ENCODE measurements at regions not wholly inside any gene's neighbourhood (a gene's known extent, or its start where the extent isn't known, plus 50 kb on each side); places are given as distances from the start of the nearest gene placed in this dataset.
"Not testable (repeated sequence)": the region's sequence is repeated elsewhere in the genome, so short reads cannot be mapped to it uniquely, and the experiment has no call there.

DNA sequence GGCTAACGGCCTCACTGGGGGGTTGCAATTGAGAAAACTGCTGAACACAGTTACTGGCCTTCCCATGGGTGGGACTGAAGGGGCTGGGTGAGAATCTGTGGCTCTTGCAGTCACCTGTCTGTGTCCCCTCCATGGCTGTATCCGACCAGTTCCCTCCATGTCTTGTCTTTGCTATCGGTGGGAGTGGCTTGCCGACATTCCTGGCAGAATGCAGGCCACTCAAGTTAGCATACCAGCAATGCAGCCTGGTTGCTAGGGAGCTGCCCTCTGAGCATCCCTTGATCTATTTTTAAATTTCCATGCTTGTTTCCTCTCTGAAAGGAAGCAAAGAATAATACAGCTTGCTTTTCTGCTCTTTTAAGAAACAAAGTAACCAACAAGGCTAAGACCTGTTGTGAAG is 1509.7 kb upstream of the WWC1 start:
- Histone ChIP-seq H3K27ac (ENCODE audit: low read length) (no peak overlapping the region), H3K9ac (ENCODE audit: low read length in 2 of 2) (no peak overlapping the region), H3K36me3 (ENCODE audit: control insufficient read depth in 2 of 2, insufficient read depth in 2 of 2, low read length in 2 of 2) (no peaks in the 10 kb centered on the region), H3K4me3 (ENCODE audit: low read length in 2 of 2) (no peak overlapping the region), H3K27me3 (ENCODE audit: control insufficient read depth in 1 of 2, insufficient read depth in 2 of 2, low read length in 2 of 2) (no peaks in the 10 kb centered on the region), H3K9me3 (ENCODE audit: control insufficient read depth in 2 of 2, low read length in 2 of 2) (no peaks in the 10 kb centered on the region), H3K4me1 (ENCODE audit: control insufficient read depth, insufficient read depth, low read length) (peaks cover 4% of the 10 kb centered on the region)

DNA sequence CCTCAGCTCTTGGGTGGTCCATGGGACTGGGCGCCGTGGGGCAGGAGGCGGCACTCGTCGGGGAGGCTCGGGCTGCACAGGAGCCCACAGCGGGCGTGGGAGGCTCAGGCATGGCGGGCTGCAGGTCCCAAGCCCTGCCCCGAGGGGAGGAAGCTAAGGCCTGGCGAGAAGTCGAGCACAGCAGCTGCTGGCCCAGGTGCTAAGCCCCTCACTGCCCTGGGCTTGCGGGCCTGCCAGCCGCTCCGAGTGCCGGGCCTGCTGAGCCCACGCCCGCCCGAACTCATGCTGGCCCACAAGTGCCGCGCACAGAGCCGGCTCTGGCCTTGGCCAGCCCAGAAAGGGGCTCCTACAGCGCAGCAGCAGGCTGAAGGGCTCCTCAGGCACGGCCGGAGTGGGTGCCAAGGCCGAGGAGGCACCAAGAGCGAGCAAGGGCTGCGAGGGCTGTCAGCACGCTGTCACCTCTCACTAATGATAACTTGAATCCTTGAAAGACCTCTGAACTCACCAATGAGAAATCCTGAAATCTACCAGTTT is 1506.8 kb upstream of the WWC1 start:
- Histone ChIP-seq H3K27ac (ENCODE audit: low read length) (no peak overlapping the region), H3K9me3 (ENCODE audit: control insufficient read depth in 2 of 2, low read length in 2 of 2) (no peaks in the 10 kb centered on the region), H3K36me3 (ENCODE audit: control insufficient read depth in 2 of 2, insufficient read depth in 2 of 2, low read length in 2 of 2) (no peaks in the 10 kb centered on the region), H3K27me3 (ENCODE audit: control insufficient read depth in 1 of 2, insufficient read depth in 2 of 2, low read length in 2 of 2) (no peaks in the 10 kb centered on the region), H3K9ac (ENCODE audit: low read length in 2 of 2) (no peak overlapping the region), H3K4me3 (ENCODE audit: low read length in 2 of 2) (no peak overlapping the region), H3K4me1 (ENCODE audit: control insufficient read depth, insufficient read depth, low read length) (peaks cover 4% of the 10 kb centered on the region)

DNA sequence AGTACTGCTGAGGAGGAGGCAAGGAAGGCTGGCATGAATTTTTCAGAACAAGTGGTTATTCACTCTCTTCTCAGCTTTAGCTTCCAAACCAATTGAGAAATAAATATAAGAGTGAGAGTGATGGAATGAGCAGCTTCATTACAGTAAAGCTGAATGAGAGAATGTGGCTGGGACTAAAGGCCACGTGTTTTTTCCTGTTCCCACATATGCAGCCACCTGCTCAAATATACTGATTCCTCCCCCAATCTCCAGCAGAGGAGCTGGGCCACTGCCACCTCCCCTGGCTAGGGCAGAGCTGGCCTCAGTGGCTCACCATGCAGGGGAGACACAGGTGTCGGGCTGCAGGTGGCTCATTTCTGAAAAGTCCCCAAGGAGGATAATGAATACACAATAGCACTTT is 1505.3 kb upstream of the WWC1 start:
- Histone ChIP-seq H3K4me3 (ENCODE audit: low read length in 2 of 2) (no peak overlapping the region), H3K27me3 (ENCODE audit: control insufficient read depth in 1 of 2, insufficient read depth in 2 of 2, low read length in 2 of 2) (no peaks in the 10 kb centered on the region), H3K4me1 (ENCODE audit: control insufficient read depth, insufficient read depth, low read length) (peaks cover 4% of the 10 kb centered on the region), H3K9me3 (ENCODE audit: control insufficient read depth in 2 of 2, low read length in 2 of 2) (no peaks in the 10 kb centered on the region), H3K9ac (ENCODE audit: low read length in 2 of 2) (no peak overlapping the region), H3K27ac (ENCODE audit: low read length) (no peak overlapping the region), H3K36me3 (ENCODE audit: control insufficient read depth in 2 of 2, insufficient read depth in 2 of 2, low read length in 2 of 2) (no peaks in the 10 kb centered on the region)

DNA sequence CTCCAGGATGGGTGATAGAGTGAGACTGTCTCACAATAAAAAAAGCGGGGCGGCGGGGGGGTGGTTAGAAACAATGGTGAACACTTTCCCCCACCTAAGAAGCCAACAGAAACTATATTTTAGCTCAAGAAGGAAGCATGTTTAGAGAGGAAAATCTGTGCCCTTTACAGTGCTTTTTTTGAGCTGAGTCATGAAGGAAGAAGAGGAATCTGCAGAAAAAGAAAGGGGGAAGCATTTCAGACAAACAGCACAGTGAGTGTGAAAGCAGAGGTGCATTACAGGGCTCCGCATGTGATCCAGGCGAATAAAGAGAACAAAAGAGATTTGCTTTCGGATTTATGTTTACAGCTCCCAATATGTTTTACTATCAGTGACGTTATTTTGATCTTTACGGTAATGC is 1504.6 kb upstream of the WWC1 start:
- no peak overlapping the region for H3K9ac ChIP-seq (ENCODE audit: low read length in 2 of 2)
- H3K27ac ChIP-seq (ENCODE audit: low read length): no peak overlapping the region
- H3K4me3 ChIP-seq (ENCODE audit: low read length in 2 of 2): no peak overlapping the region
- H3K27me3 ChIP-seq (ENCODE audit: control insufficient read depth in 1 of 2, insufficient read depth in 2 of 2, low read length in 2 of 2): no peaks in the 10 kb centered on the region
- no peaks in the 10 kb centered on the region for H3K9me3 ChIP-seq (ENCODE audit: control insufficient read depth in 2 of 2, low read length in 2 of 2)
- peaks cover under 1% of the 10 kb centered on the region for H3K4me1 ChIP-seq (ENCODE audit: control insufficient read depth, insufficient read depth, low read length)
- H3K36me3 ChIP-seq (ENCODE audit: control insufficient read depth in 2 of 2, insufficient read depth in 2 of 2, low read length in 2 of 2): no peaks in the 10 kb centered on the region

DNA sequence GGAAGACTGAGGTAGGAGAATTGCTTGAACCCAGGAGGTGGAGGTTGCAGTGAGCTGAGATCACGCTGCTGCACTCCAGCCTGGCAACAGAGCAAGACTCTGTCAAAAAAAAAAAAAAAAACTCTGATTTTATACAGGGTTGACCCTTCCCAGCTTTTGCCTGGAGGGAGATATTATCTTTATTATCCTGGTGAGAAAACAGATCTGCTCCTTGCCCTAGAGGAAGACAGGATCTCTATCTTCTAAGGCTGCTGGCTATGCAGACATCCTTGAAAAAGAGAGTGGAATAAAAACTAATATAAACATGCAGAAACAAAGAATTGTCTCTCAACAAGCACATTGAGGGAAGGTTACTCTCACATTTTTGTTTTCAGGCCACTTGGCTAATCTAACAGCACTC is 1503.4 kb upstream of the WWC1 start:
- Histone ChIP-seq H3K27me3 (ENCODE audit: control insufficient read depth in 1 of 2, insufficient read depth in 2 of 2, low read length in 2 of 2) (no peaks in the 10 kb centered on the region), H3K4me1 (ENCODE audit: control insufficient read depth, insufficient read depth, low read length) (no peaks in the 10 kb centered on the region), H3K4me3 (ENCODE audit: low read length in 2 of 2) (no peak overlapping the region), H3K27ac (ENCODE audit: low read length) (no peak overlapping the region), H3K9ac (ENCODE audit: low read length in 2 of 2) (no peak overlapping the region), H3K9me3 (ENCODE audit: control insufficient read depth in 2 of 2, low read length in 2 of 2) (no peaks in the 10 kb centered on the region), H3K36me3 (ENCODE audit: control insufficient read depth in 2 of 2, insufficient read depth in 2 of 2, low read length in 2 of 2) (no peaks in the 10 kb centered on the region)

DNA sequence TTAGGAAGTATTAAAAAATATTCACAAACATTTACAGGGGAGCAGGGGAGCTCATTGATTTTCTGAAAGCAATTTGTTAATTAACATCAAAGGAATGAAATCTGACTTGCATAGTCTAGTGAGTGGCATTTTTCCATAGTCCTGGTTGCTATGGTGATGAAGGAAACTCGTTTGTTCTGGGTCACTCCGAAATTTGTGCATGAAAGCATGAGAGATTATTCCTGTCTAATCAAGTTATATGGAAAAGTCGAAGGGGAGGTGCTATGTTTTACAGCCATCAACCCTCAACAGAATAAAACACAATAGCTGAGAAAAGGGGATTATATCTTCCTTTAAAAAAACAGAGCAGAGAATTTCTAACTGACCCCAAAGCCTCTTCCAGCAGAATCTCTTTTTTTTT is 1495.7 kb upstream of the WWC1 start:
- H3K27ac ChIP-seq (ENCODE audit: low read length): no peak overlapping the region
- H3K9ac ChIP-seq (ENCODE audit: low read length in 2 of 2): no peak overlapping the region
- no peaks in the 10 kb centered on the region for H3K9me3 ChIP-seq (ENCODE audit: control insufficient read depth in 2 of 2, low read length in 2 of 2)
- no peaks in the 10 kb centered on the region for H3K27me3 ChIP-seq (ENCODE audit: control insufficient read depth in 1 of 2, insufficient read depth in 2 of 2, low read length in 2 of 2)
- H3K4me3 ChIP-seq (ENCODE audit: low read length in 2 of 2): no peak overlapping the region
- H3K4me1 ChIP-seq (ENCODE audit: control insufficient read depth, insufficient read depth, low read length): no peaks in the 10 kb centered on the region
- H3K36me3 ChIP-seq (ENCODE audit: control insufficient read depth in 2 of 2, insufficient read depth in 2 of 2, low read length in 2 of 2): no peaks in the 10 kb centered on the region

DNA sequence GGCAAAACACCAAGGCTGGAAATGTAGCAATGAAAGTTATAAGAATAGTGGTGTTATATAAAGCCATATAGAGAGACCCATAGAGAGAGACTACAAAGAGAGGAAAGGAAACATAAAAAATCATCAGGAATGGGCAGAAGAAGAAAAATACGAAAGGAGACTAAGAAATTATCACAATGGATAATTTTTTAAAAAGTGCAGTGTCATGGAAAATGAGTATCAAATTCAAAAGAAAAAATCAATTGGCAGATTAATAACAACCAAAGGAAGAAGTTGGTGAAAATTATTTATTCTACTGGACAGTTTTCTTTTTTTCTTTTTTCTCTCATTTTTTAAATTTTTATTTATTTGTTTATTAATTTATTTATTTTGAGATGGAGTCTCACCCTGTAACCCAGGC is 1488.4 kb upstream of the WWC1 start:
- H3K36me3 ChIP-seq (ENCODE audit: control insufficient read depth in 2 of 2, insufficient read depth in 2 of 2, low read length in 2 of 2): no peaks in the 10 kb centered on the region

DNA sequence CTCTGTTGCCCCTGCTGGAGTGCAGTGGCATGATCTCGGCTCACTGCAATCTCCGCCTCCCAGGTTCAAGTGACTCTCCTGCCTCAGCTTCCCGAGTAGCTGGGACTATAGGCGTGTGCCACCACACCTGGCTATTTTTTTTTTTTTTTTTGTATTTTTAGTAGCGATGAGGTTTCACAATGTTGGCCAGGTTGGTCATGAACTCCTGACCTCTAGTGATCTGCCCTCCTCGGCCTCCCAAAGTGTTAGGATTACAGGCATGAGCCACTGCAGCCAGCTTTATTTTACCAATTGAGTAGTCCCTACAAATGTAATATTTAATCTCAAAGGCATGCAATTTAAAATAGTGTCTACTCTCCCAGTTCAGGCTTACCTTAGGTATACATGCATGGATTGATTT is 1487.2 kb upstream of the WWC1 start:
- H3K27me3 ChIP-seq (ENCODE audit: control insufficient read depth in 1 of 2, insufficient read depth in 2 of 2, low read length in 2 of 2); H3K36me3 ChIP-seq (ENCODE audit: control insufficient read depth in 2 of 2, insufficient read depth in 2 of 2, low read length in 2 of 2); H3K9me3 ChIP-seq (ENCODE audit: control insufficient read depth in 2 of 2, low read length in 2 of 2); H3K4me3 ChIP-seq (ENCODE audit: low read length in 2 of 2); H3K4me1 ChIP-seq (ENCODE audit: control insufficient read depth, insufficient read depth, low read length); H3K9ac ChIP-seq (ENCODE audit: low read length in 2 of 2); H3K27ac ChIP-seq (ENCODE audit: low read length): not testable (repeated sequence)

More for the DNA sequence above, 1488.4 kb upstream of the WWC1 start:
- Histone ChIP-seq H3K27ac (ENCODE audit: low read length) (no peak overlapping the region), H3K27me3 (ENCODE audit: control insufficient read depth in 1 of 2, insufficient read depth in 2 of 2, low read length in 2 of 2) (no peaks in the 10 kb centered on the region), H3K4me3 (ENCODE audit: low read length in 2 of 2) (no peak overlapping the region), H3K4me1 (ENCODE audit: control insufficient read depth, insufficient read depth, low read length) (no peaks in the 10 kb centered on the region), H3K9ac (ENCODE audit: low read length in 2 of 2) (no peak overlapping the region), H3K9me3 (ENCODE audit: control insufficient read depth in 2 of 2, low read length in 2 of 2) (no peaks in the 10 kb centered on the region)

DNA sequence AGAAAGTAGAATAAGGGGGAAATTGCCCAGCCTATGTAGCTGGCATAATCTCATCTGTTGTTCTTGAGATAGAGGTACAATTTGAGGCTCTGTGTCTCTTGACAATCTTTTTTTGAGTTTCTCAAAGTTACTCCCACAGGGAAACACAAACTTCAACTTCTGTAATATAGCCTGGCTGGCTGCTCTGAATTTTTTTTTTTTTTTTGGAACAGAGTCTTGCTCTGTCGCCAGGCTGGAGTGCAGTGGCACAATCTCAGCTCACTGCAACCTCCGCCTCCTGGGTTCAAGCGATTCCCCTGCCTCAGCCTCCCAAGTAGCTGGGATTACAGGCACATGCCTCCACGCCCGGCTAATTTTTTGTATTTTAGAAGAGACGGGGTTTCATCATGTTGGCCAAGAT is 1486.8 kb upstream of the WWC1 start:
- H3K9ac ChIP-seq (ENCODE audit: low read length in 2 of 2); H3K4me3 ChIP-seq (ENCODE audit: low read length in 2 of 2); H3K27ac ChIP-seq (ENCODE audit: low read length); H3K4me1 ChIP-seq (ENCODE audit: control insufficient read depth, insufficient read depth, low read length); H3K27me3 ChIP-seq (ENCODE audit: control insufficient read depth in 1 of 2, insufficient read depth in 2 of 2, low read length in 2 of 2); H3K9me3 ChIP-seq (ENCODE audit: control insufficient read depth in 2 of 2, low read length in 2 of 2); H3K36me3 ChIP-seq (ENCODE audit: control insufficient read depth in 2 of 2, insufficient read depth in 2 of 2, low read length in 2 of 2): not testable (repeated sequence)

DNA sequence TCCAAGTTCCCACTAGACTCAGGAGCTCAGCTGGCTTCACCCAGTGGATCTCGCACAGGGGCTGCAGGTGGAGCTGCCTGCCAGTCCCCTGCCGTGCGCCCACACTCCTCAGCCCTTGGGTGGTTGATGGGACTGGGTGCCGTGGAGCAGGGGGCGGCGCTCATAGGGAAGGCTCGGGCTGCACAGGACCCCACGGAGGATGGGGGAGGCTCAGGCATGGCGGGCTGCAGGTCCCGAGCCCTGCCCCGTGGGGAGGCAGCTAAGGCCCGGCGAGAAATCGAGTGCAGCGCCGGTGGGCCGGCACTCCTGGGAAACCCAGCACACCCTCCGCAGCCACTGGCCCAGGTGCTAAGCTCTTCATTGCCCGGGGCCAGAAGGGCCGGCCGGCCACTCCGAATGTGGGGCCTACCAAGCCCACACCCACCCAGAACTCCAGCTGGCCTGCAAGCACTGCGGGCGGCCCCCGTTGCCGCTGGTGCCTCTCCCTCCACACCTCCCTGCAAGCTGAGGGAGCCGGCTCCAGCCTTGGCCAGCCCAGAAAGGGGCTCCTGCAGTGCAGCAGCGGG is 1481.3 kb upstream of the WWC1 start:
- not testable (repeated sequence) for H3K27me3 ChIP-seq (ENCODE audit: control insufficient read depth in 1 of 2, insufficient read depth in 2 of 2, low read length in 2 of 2); H3K4me1 ChIP-seq (ENCODE audit: control insufficient read depth, insufficient read depth, low read length)

DNA sequence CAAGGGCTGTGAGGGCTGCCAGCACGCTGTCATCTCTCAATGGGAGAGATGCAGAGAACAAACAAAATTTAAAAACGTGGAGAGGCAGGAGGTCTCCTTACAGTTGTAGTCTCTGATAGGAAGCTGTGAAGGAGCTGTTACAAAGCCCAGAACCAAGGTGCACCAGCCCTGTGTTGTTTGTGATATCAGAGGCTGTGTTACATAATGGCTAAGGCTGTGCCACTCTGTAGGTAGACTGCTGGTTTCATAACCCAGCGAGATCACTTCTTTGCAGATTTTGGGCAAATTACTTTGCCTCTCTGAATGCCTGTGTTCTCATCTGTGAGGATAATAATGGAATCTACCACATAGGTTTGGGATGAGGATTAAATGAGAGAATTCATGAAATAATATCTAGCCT is 1480.7 kb upstream of the WWC1 start:
- H3K36me3 ChIP-seq (ENCODE audit: control insufficient read depth in 2 of 2, insufficient read depth in 2 of 2, low read length in 2 of 2): no peaks in the 10 kb centered on the region
- no peak overlapping the region for H3K9ac ChIP-seq (ENCODE audit: low read length in 2 of 2)
- no peaks in the 10 kb centered on the region for H3K4me1 ChIP-seq (ENCODE audit: control insufficient read depth, insufficient read depth, low read length)
- H3K4me3 ChIP-seq (ENCODE audit: low read length in 2 of 2): no peak overlapping the region
- H3K27me3 ChIP-seq (ENCODE audit: control insufficient read depth in 1 of 2, insufficient read depth in 2 of 2, low read length in 2 of 2): no peaks in the 10 kb centered on the region
- H3K9me3 ChIP-seq (ENCODE audit: control insufficient read depth in 2 of 2, low read length in 2 of 2): no peaks in the 10 kb centered on the region
- no peak overlapping the region for H3K27ac ChIP-seq (ENCODE audit: low read length)

More for the DNA sequence above, 1481.3 kb upstream of the WWC1 start:
- H3K36me3 ChIP-seq (ENCODE audit: control insufficient read depth in 2 of 2, insufficient read depth in 2 of 2, low read length in 2 of 2); H3K9me3 ChIP-seq (ENCODE audit: control insufficient read depth in 2 of 2, low read length in 2 of 2); H3K9ac ChIP-seq (ENCODE audit: low read length in 2 of 2); H3K4me3 ChIP-seq (ENCODE audit: low read length in 2 of 2); H3K27ac ChIP-seq (ENCODE audit: low read length): not testable (repeated sequence)

All from stomach smooth muscle (tissue), 2 donors.